Lower leg skin (tissue), 4 donors: ENCODE measurements at regions not wholly inside any gene's neighbourhood (a gene's known extent, or its start where the extent isn't known, plus 50 kb on each side); places are given as distances from the start of the nearest gene placed in this dataset.

ENCODE experiments used
- DNase-seq, 2 donors: peaks; one replicate each; pipeline ENCODE4 v3.0.0-alpha.2; 2019; ENCODE audit warnings: low spot score in 2 of 2
- H3K4me3 ChIP-seq: fragments of 200-600 bp; sonication (generic); 2 replicates; pipeline ENCODE4 v1.5.1; 2017; ENCODE audit warnings: mild to moderate bottlenecking, low read depth; ENCODE audit not compliant: poor library complexity, severe bottlenecking
- POLR2A ChIP-seq, 2 donors: fragments of 450-650 bp; IDR thresholded peaks; one replicate each; pipeline ENCODE4 v1.6.1; 2016 to 2017; ENCODE audit warnings: antibody characterized with exemption in 2 of 2, mild to moderate bottlenecking in 1 of 2, moderate library complexity in 1 of 2
- WGBS, 2 donors: methylation state at CpG; one replicate each; pipeline ENCODE4 v1.1.5; 2018; 5-methylcytosine and 5-hydroxymethylcytosine counted together
- intact Hi-C: fragments of 100-400 bp; cut with DNase I; formaldehyde crosslinking; loops from one replicate; pipeline ENCODE4 v1.15.0; 2023; ENCODE audit warnings: low total_unique reads
- TF ChIP-seq, protein P1 (sequence below), 3 donors: fragments of 450-650 bp; IDR thresholded peaks; one replicate each; pipeline ENCODE4 v1.5.1; 2016; ENCODE audit warnings: antibody characterized with exemption in 3 of 3, mild to moderate bottlenecking in 3 of 3, moderate library complexity in 2 of 3

- 70 to 82% methylated on average over 7 of the region's 7 CpGs for WGBS, 2 donors
- DNase-seq: no peak
- TF ChIP-seq, protein P1, sequence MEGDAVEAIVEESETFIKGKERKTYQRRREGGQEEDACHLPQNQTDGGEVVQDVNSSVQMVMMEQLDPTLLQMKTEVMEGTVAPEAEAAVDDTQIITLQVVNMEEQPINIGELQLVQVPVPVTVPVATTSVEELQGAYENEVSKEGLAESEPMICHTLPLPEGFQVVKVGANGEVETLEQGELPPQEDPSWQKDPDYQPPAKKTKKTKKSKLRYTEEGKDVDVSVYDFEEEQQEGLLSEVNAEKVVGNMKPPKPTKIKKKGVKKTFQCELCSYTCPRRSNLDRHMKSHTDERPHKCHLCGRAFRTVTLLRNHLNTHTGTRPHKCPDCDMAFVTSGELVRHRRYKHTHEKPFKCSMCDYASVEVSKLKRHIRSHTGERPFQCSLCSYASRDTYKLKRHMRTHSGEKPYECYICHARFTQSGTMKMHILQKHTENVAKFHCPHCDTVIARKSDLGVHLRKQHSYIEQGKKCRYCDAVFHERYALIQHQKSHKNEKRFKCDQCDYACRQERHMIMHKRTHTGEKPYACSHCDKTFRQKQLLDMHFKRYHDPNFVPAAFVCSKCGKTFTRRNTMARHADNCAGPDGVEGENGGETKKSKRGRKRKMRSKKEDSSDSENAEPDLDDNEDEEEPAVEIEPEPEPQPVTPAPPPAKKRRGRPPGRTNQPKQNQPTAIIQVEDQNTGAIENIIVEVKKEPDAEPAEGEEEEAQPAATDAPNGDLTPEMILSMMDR (IDR thresholded peaks at IDR 0.05): no peak
- no peak for TF ChIP-seq POLR2A (IDR thresholded peaks at IDR 0.05)
- intact Hi-C loops: no loop called here
- no peak overlapping the region for H3K4me3 ChIP-seq
Measured at GRCh38 chr21:32834211-32834915, 62.8 kb upstream of the PAXBP1 start.

GRCh38 chr21:32834916-32835235 lies 63.3 kb upstream of the PAXBP1 start:
- no peak for DNase-seq
- no peak overlapping the region for H3K4me3 ChIP-seq
- intact Hi-C loops: no loop called here
- TF ChIP-seq, protein P1 (IDR thresholded peaks at IDR 0.05): no peak
- TF ChIP-seq POLR2A (IDR thresholded peaks at IDR 0.05): no peak
- 75 to 76% methylated on average over 5 of the region's 5 CpGs for WGBS, 2 donors

DNA sequence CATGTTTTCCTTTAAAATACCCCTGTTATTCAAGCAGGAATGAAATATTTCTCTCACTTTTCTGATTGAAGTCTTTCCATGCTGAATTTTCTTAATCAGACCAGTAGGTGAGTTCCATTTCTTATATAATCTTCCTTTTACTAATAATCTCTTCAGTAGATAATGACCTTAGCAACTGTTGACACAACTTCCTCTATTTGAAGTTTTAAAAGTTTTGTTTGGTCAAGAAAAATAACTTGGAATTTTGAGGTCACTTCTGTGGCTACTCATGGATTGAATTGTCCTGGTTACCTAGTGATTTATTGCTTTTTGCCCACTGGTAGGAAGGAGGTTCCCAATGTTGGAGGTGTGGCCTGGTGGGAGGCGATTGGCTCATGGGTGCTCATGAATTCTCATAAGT lies 70.6 kb upstream of the PAXBP1 start:
- 88 to 100% methylated on average over 1 of the region's 1 CpG for WGBS, 2 donors
- no peak for DNase-seq
- no peak for TF ChIP-seq POLR2A (IDR thresholded peaks at IDR 0.05)
- TF ChIP-seq, protein P1 (IDR thresholded peaks at IDR 0.05): no peak
- intact Hi-C loops: no loop called here
- no peak overlapping the region for H3K4me3 ChIP-seq

- TF ChIP-seq, protein P1 (IDR thresholded peaks at IDR 0.05): no peak
- no peak for TF ChIP-seq POLR2A (IDR thresholded peaks at IDR 0.05)
- H3K4me3 ChIP-seq: no peak overlapping the region
- no peak for DNase-seq
- intact Hi-C loops: no loop called here
- WGBS, 2 donors: 84 to 90% methylated on average over 3 of the region's 3 CpGs
Measured at GRCh38 chr21:32843561-32843960, 72.0 kb upstream of the PAXBP1 start.

GRCh38 chr21:32844076-32844475 lies 72.5 kb upstream of the PAXBP1 start:
- TF ChIP-seq, protein P1 (IDR thresholded peaks at IDR 0.05): no peak
- TF ChIP-seq POLR2A (IDR thresholded peaks at IDR 0.05): no peak
- intact Hi-C loops: no loop called here
- no peak for DNase-seq
- H3K4me3 ChIP-seq: no peak overlapping the region
- 59 to 65% methylated on average over 1 of the region's 1 CpG for WGBS, 2 donors
